Activated CD4-positive, alpha-beta T cell treated with anti-CD3 and anti-CD28 coated beads for 36 hours (primary cell): ENCODE measurements at regions not wholly inside any gene's neighbourhood (a gene's known extent, or its start where the extent isn't known, plus 50 kb on each side); places are given as distances from the start of the nearest gene placed in this dataset.
"Not testable (repeated sequence)": the region's sequence is repeated elsewhere in the genome, so short reads cannot be mapped to it uniquely, and the experiment has no call there.

Source experiments
- ATAC-seq: fragments of 200-7000 bp; cut with Tn5 transposase; one replicate; pipeline ENCODE4 v1.10.0; 2021; ENCODE audit warnings: mild to moderate bottlenecking, moderate library complexity
- CTCF ChIA-PET: fragments of 350-600 bp; sonication (Branson Sonifier 250); formaldehyde crosslinking; loops from one replicate; lab custom pipeline; 2021; ENCODE audit warnings: antibody characterized with exemption; lab: Charles Lee
- POLR2A ChIA-PET: fragments of 350-600 bp; sonication (Branson Sonifier 250); formaldehyde crosslinking; loops from one replicate; lab custom pipeline; 2021; ENCODE audit warnings: antibody characterized with exemption, inconsistent platforms; lab: Charles Lee
- DNase-seq: peaks from one replicate; pipeline ENCODE4 v3.0.0-alpha.2; 2020
- H3K27ac Mint-ChIP-seq: one replicate; pipeline ENCODE4 v1.8.0; 2021; ENCODE audit warnings: mixed read lengths
- H3K27me3 Mint-ChIP-seq: one replicate; pipeline ENCODE4 v1.8.0; 2021; ENCODE audit warnings: mixed read lengths
- H3K36me3 Mint-ChIP-seq: one replicate; pipeline ENCODE4 v1.8.0; 2021; ENCODE audit warnings: low read depth, mixed read lengths
- H3K4me1 Mint-ChIP-seq: one replicate; pipeline ENCODE4 v1.8.0; 2021; ENCODE audit warnings: mixed read lengths
- H3K4me3 Mint-ChIP-seq: one replicate; pipeline ENCODE4 v1.8.0; 2021; ENCODE audit warnings: mild to moderate bottlenecking, moderate library complexity, mixed read lengths
- H3K9me3 Mint-ChIP-seq: one replicate; pipeline ENCODE4 v1.8.0; 2021; ENCODE audit warnings: low read depth, mixed read lengths
- intact Hi-C, 2 experiments: fragments of 100-400 bp; cut with DNase I in 1 of 2; cut with micrococcal nuclease in 1 of 2; formaldehyde crosslinking; loops; one replicate each; pipeline versions ENCODE4 v1.14.2 to v1.15.1; 2022 to 2024; cut with DNase I, micrococcal nuclease

DNA sequence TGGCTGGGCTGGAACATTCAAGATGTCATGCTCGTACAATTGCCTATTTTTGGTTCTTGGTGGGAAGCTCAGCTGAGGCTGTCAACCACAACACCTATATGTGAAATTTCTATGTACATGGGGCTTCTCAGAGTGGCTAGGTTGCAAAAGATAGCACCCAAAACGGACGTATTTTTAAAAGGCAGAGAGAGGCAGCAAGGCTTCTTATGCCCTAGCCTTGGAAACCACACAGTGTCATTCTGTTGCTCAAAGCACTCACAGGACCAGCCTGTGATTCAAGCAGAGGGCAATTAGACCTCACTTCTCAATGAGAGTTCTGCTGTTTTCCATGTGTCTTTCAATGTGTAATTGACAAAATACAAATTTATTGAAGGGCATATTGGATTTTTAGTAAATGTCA, 134.0 kb downstream of the GXYLT1 start:
- no peaks in the 10 kb centered on the region for H3K4me1 Mint-ChIP-seq
- no peak for ATAC-seq
- ChIA-PET CTCF (no interaction called here), POLR2A (no interaction called here)
- H3K27ac Mint-ChIP-seq = no peak overlapping the region
- DNase-seq = no peak
- H3K36me3 Mint-ChIP-seq = no peaks in the 10 kb centered on the region
- no peaks in the 10 kb centered on the region for H3K27me3 Mint-ChIP-seq
- H3K9me3 Mint-ChIP-seq = no peaks in the 10 kb centered on the region
- H3K4me3 Mint-ChIP-seq = no peak overlapping the region
- intact Hi-C loops = no loop called here

DNA sequence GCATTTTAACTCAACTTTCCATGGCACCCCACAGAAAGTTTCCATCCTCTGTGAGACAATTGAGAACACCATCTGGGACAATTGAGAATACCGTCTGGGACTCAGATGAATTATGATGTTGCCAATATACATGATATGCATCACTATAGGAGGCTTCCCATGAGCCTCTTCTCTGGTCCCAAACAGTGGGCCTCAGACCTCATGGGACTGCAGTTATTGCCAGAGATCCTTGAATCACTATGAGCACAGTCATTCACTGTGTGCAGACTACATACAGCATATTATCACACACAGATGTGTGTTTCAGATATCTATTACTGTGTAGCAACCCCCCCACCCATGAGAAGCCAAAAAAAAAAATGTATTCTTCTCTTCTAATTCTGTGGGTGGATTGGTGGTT, 134.4 kb downstream of the GXYLT1 start:
- H3K27ac Mint-ChIP-seq = no peak overlapping the region
- H3K4me1 Mint-ChIP-seq = no peaks in the 10 kb centered on the region
- H3K36me3 Mint-ChIP-seq = no peaks in the 10 kb centered on the region
- H3K4me3 Mint-ChIP-seq = no peak overlapping the region
- intact Hi-C loops = no loop called here
- no peaks in the 10 kb centered on the region for H3K27me3 Mint-ChIP-seq
- ChIA-PET CTCF (no interaction called here), POLR2A (no interaction called here)
- no peak for DNase-seq
- no peaks in the 10 kb centered on the region for H3K9me3 Mint-ChIP-seq
- ATAC-seq = no peak

DNA sequence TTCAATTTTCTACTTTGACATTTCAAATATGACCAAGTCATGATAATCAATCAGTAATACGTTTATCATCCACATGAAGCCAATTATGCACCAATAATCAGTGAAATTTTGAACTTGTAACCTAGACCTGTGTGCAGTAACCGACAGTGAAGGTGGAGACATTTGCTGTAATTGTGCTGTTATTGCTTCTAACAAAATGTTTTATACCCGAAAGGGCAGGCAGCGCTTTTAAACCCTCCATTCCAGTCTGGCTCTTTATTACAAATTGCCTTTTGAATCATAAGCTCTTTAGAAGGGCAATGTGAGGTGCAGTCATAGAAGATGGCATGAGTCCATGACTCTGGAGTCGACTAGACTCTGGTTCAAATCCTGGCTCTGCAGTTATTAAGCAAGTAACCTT, 135.7 kb downstream of the GXYLT1 start:
- no peaks in the 10 kb centered on the region for H3K4me1 Mint-ChIP-seq
- no peak overlapping the region for H3K4me3 Mint-ChIP-seq
- H3K9me3 Mint-ChIP-seq = no peaks in the 10 kb centered on the region
- H3K36me3 Mint-ChIP-seq = no peaks in the 10 kb centered on the region
- no peaks in the 10 kb centered on the region for H3K27me3 Mint-ChIP-seq
- POLR2A ChIA-PET = no interaction called here
- DNase-seq = no peak
- H3K27ac Mint-ChIP-seq = no peak overlapping the region
- intact Hi-C loops = no loop called here
- CTCF ChIA-PET = interaction anchor here (0.7 kb wide), 1 partner anchor 13 kb away, joined by 3 read pairs; no protein-coding TSS in a partner anchor
- ATAC-seq = no peak

DNA sequence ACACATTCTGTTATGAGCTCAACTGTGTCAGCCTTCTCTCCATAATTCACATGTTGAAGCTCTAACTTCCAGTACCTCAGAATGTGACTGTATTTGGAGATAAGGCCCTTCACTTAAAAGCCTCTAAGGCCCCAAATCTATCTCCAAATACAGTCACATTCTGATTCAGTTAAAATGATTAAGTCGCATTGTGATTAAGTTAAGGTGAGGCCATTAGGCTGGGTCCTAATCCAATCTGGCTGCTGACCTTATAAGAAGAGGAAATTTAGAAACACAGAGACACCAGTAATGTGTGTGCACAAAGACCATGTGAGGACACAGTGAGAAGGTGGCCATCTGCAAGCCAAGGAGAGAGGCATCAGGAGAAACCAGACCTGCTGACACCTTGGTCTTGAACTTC, 141.6 kb downstream of the GXYLT1 start:
- ChIA-PET POLR2A (no interaction called here), CTCF (interaction anchor here (1.9 kb wide), 1 partner anchor 11 kb away, joined by 5 read pairs; no protein-coding TSS in a partner anchor)
- Mint-ChIP-seq H3K9me3 (no peaks in the 10 kb centered on the region), H3K27me3 (no peaks in the 10 kb centered on the region), H3K36me3 (no peaks in the 10 kb centered on the region), H3K27ac (no peak overlapping the region), H3K4me1 (no peaks in the 10 kb centered on the region), H3K4me3 (no peak overlapping the region)
- intact Hi-C loops = no loop called here
- DNase-seq (no peak), ATAC-seq (no peak)

DNA sequence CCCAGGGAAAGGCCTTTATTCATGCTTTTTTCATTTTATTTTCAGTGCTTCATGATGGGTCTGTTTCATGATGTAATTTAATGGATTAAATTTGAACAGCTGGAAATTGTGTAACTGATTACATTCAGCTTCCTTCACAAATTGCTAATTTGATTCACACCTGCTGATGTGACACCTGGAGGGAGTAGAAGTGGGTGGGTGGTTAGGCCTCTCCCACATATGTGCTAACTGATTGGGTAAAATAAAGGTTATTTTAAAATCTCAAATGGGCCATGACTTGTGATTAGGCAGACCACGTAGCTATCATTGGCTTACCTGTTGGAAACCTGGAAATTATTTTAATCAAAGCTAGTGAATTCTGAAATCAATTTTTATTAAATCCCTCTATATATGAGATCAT, 142.1 kb downstream of the GXYLT1 start:
- no peak overlapping the region for H3K27ac Mint-ChIP-seq
- ChIA-PET POLR2A (no interaction called here), CTCF (interaction anchor here (1.9 kb wide), 1 partner anchor 11 kb away, joined by 5 read pairs; no protein-coding TSS in a partner anchor)
- intact Hi-C loops = no loop called here
- no peak overlapping the region for H3K4me3 Mint-ChIP-seq
- no peaks in the 10 kb centered on the region for H3K9me3 Mint-ChIP-seq
- ATAC-seq = no peak
- H3K4me1 Mint-ChIP-seq = no peaks in the 10 kb centered on the region
- no peaks in the 10 kb centered on the region for H3K36me3 Mint-ChIP-seq
- H3K27me3 Mint-ChIP-seq = peaks cover 2% of the 10 kb centered on the region
- no peak for DNase-seq

- no peaks in the 10 kb centered on the region for H3K4me1 Mint-ChIP-seq
- no peak for DNase-seq
- no peak overlapping the region for H3K4me3 Mint-ChIP-seq
- H3K9me3 Mint-ChIP-seq = no peaks in the 10 kb centered on the region
- H3K27ac Mint-ChIP-seq = no peak overlapping the region
- H3K27me3 Mint-ChIP-seq = peaks cover 4% of the 10 kb centered on the region
- CTCF ChIA-PET = no interaction called here
- ATAC-seq = no peak
- intact Hi-C loops = no loop called here
- no peaks in the 10 kb centered on the region for H3K36me3 Mint-ChIP-seq
- POLR2A ChIA-PET = no interaction called here
Observed at GRCh38 chr12:41998436-41998835, 146.2 kb downstream of the GXYLT1 start.

- intact Hi-C loops = no loop called here
- H3K9me3 Mint-ChIP-seq = peaks cover 2% of the 10 kb centered on the region
- no peak for ATAC-seq
- POLR2A ChIA-PET = no interaction called here
- no peaks in the 10 kb centered on the region for H3K4me1 Mint-ChIP-seq
- H3K27ac Mint-ChIP-seq = no peak overlapping the region
- H3K27me3 Mint-ChIP-seq = peaks cover 4% of the 10 kb centered on the region
- H3K4me3 Mint-ChIP-seq = no peak overlapping the region
- H3K36me3 Mint-ChIP-seq = no peaks in the 10 kb centered on the region
- CTCF ChIA-PET = no interaction called here
- no peak for DNase-seq
Observed at GRCh38 chr12:41993283-41993682, 151.4 kb downstream of the GXYLT1 start.

DNA sequence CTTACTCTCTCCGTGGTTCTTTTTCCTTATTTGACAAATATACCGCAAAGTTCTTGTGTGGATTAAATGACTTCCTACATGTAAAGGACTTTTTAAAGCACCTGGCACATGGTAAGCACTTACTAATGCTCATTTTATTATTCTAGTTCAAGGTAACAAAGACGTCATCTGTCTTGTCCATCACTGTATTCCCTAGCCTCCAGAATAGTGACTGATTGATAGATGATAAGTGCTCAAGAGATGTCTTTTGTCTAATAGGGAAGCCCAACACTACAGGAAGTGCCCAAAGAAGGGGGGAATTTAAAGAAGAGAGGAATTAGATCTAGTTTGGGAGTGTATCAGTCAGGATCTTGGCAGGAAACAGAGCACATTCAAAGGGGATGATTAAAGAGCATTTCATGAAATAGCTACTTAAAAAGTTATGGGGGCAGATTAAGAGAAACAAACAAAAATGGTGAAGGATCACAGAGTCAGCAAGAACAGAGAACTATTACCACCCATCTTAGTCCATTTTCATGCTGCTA, 151.9 kb downstream of the GXYLT1 start:
- H3K36me3 Mint-ChIP-seq = no peaks in the 10 kb centered on the region
- H3K4me3 Mint-ChIP-seq = no peak overlapping the region
- ATAC-seq (no peak), DNase-seq (no peak)
- intact Hi-C loops = no loop called here
- peaks cover 2% of the 10 kb centered on the region for H3K9me3 Mint-ChIP-seq
- POLR2A ChIA-PET = no interaction called here
- no peak overlapping the region for H3K27ac Mint-ChIP-seq
- H3K27me3 Mint-ChIP-seq = peaks cover 3% of the 10 kb centered on the region
- CTCF ChIA-PET = no interaction called here
- H3K4me1 Mint-ChIP-seq = no peaks in the 10 kb centered on the region

GRCh38 chr12:41992022-41992421, 152.7 kb downstream of the GXYLT1 start:
- H3K9me3 Mint-ChIP-seq = peaks cover 2% of the 10 kb centered on the region
- H3K27ac Mint-ChIP-seq = no peak overlapping the region
- ChIA-PET POLR2A (no interaction called here), CTCF (interaction anchor here (1.2 kb wide), 1 partner anchor 33 kb away, joined by 3 read pairs; no protein-coding TSS in a partner anchor)
- DNase-seq = no peak
- no peak overlapping the region for H3K4me3 Mint-ChIP-seq
- ATAC-seq = no peak
- H3K4me1 Mint-ChIP-seq = no peaks in the 10 kb centered on the region
- no peaks in the 10 kb centered on the region for H3K36me3 Mint-ChIP-seq
- intact Hi-C loops = no loop called here
- H3K27me3 Mint-ChIP-seq = peaks cover 2% of the 10 kb centered on the region

GRCh38 chr12:41988715-41989114, 156.0 kb downstream of the GXYLT1 start:
- intact Hi-C loops = no loop called here
- CTCF ChIA-PET = no interaction called here
- POLR2A ChIA-PET = no interaction called here
- Mint-ChIP-seq H3K9me3 (peaks cover 3% of the 10 kb centered on the region), H3K27ac (no peak overlapping the region), H3K36me3 (no peaks in the 10 kb centered on the region), H3K27me3 (peaks cover 3% of the 10 kb centered on the region), H3K4me3 (no peak overlapping the region), H3K4me1 (no peaks in the 10 kb centered on the region)
- ATAC-seq (no peak), DNase-seq (no peak)

GRCh38 chr12:41986513-41986912, 158.2 kb downstream of the GXYLT1 start:
- ATAC-seq, H3K4me1 Mint-ChIP-seq, H3K9me3 Mint-ChIP-seq, CTCF ChIA-PET, H3K27me3 Mint-ChIP-seq, POLR2A ChIA-PET, H3K36me3 Mint-ChIP-seq, H3K27ac Mint-ChIP-seq, intact Hi-C loops, H3K4me3 Mint-ChIP-seq, DNase-seq: not testable (repeated sequence)

DNA sequence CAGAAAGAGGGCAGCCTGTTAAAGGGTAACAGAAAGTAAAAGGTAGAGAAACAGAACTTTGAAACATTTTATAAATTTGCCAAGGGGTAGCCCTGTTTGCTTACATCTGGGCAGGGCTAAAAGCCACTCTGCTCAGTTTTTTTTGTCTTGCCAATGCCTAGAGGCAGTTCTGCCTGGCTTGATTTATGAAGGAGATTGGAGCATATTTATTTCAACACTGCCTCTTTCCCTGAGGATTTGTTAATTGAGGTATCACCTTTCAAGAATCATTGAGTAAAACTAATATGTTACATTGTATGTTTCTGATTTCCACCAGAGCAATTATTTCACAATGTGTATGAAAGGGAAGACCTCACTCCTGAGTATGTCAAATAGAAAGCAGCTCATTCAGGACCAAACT, 160.8 kb downstream of the GXYLT1 start:
- CTCF ChIA-PET = no interaction called here
- POLR2A ChIA-PET = no interaction called here
- Mint-ChIP-seq H3K9me3 (peaks cover 3% of the 10 kb centered on the region), H3K27ac (no peak overlapping the region), H3K4me1 (no peaks in the 10 kb centered on the region), H3K4me3 (no peak overlapping the region), H3K36me3 (no peaks in the 10 kb centered on the region), H3K27me3 (peaks cover 8% of the 10 kb centered on the region)
- no peak for DNase-seq
- intact Hi-C loops = no loop called here
- no peak for ATAC-seq

DNA sequence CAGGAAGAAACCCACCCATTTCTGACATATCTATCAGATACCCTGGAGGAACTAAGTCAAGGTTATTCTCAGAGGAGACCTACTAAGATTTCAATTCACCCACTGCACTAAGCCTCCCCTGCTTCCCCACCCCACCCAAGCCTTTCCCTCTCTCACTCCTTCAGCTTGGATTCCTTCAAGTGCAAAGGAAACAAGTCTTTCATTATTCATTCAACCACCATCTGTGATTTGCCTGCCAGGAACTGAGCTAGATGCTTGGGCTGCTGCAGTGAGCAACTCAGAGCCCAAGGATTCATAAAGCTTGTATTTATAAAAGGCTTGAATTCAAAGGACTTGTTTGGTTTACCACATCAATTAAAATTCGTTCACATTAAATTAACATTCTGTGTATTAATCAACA, 161.3 kb downstream of the GXYLT1 start:
- no peaks in the 10 kb centered on the region for H3K4me1 Mint-ChIP-seq
- peaks cover 8% of the 10 kb centered on the region for H3K27me3 Mint-ChIP-seq
- no peak overlapping the region for H3K27ac Mint-ChIP-seq
- H3K4me3 Mint-ChIP-seq = no peak overlapping the region
- no peaks in the 10 kb centered on the region for H3K36me3 Mint-ChIP-seq
- POLR2A ChIA-PET = no interaction called here
- DNase-seq = no peak
- ATAC-seq = no peak
- CTCF ChIA-PET = no interaction called here
- H3K9me3 Mint-ChIP-seq = peaks cover 2% of the 10 kb centered on the region
- intact Hi-C loops = no loop called here
